Mesenchymal stem cell (in vitro differentiated cells and primary cell): ENCODE measurements at regions not wholly inside any gene's neighbourhood (a gene's known extent, or its start where the extent isn't known, plus 50 kb on each side); places are given as distances from the start of the nearest gene placed in this dataset.

Experiments
- DNase-seq: peaks from one replicate; pipeline ENCODE4 v3.0.0-alpha.2; 2013
- H2AFZ ChIP-seq: one replicate; pipeline ENCODE4 v1.6.1; 2013; ENCODE audit warnings: low read depth, mild to moderate bottlenecking, control low read depth, inconsistent platforms, low read length, moderate library complexity
- H2AK5ac ChIP-seq: 2 replicates; pipeline ENCODE4 v1.6.1; 2013; ENCODE audit warnings: low read length, moderate library complexity, mild to moderate bottlenecking, inconsistent platforms; ENCODE audit not compliant: severe bottlenecking
- H2BK120ac ChIP-seq: one replicate; pipeline ENCODE4 v1.6.1; 2013; ENCODE audit warnings: low read depth, mild to moderate bottlenecking, inconsistent platforms, low read length, moderate library complexity
- H2BK12ac ChIP-seq, 2 experiments: one replicate each; pipeline ENCODE4 v1.6.1; 2013; ENCODE audit warnings: inconsistent platforms in 2 of 2, low read length in 2 of 2, mild to moderate bottlenecking in 2 of 2, moderate library complexity in 2 of 2, control low read depth in 1 of 2
- H2BK15ac ChIP-seq: one replicate; pipeline ENCODE4 v1.6.1; 2013; ENCODE audit warnings: mild to moderate bottlenecking, low read depth, inconsistent platforms; ENCODE audit not compliant: poor library complexity, severe bottlenecking
- H2BK5ac ChIP-seq: 2 replicates; pipeline ENCODE4 v1.6.1; 2013; ENCODE audit warnings: low read depth, mild to moderate bottlenecking, low read length, control low read depth, inconsistent platforms; ENCODE audit not compliant: poor library complexity, severe bottlenecking
- H3K14ac ChIP-seq, 2 experiments: one replicate each; pipeline ENCODE4 v1.6.1; 2013; ENCODE audit warnings: inconsistent platforms in 2 of 2, low read length in 2 of 2, control low read depth in 1 of 2, mild to moderate bottlenecking in 1 of 2, moderate library complexity in 1 of 2
- H3K18ac ChIP-seq, 2 experiments: one replicate each; pipeline ENCODE4 v1.6.1; 2013; ENCODE audit warnings: inconsistent platforms in 2 of 2, low read length in 2 of 2, control low read depth in 1 of 2, low read depth in 1 of 2, mild to moderate bottlenecking in 1 of 2
- H3K23ac ChIP-seq, 2 experiments: one replicate each; pipeline ENCODE4 v1.6.1; 2013; ENCODE audit warnings: inconsistent platforms in 2 of 2, low read length in 2 of 2, mild to moderate bottlenecking in 2 of 2, moderate library complexity in 2 of 2, control low read depth in 1 of 2
- H3K27ac ChIP-seq: 2 replicates; pipeline ENCODE4 v1.5.1; 2013; ENCODE audit warnings: mild to moderate bottlenecking, moderate library complexity, low read length, control low read depth, inconsistent platforms; ENCODE audit not compliant: poor library complexity, severe bottlenecking
- H3K27me3 ChIP-seq, 2 experiments: 2 replicates each; pipeline versions ENCODE4 v1.6.1 to v1.7.0; 2013; ENCODE audit warnings: low read length in 2 of 2, mild to moderate bottlenecking in 2 of 2, moderate library complexity in 2 of 2, control low read depth in 1 of 2, inconsistent platforms in 1 of 2; ENCODE audit not compliant: control insufficient read depth in 1 of 2, insufficient read depth in 1 of 2
- H3K36me3 ChIP-seq, 2 experiments: 2 replicates each; pipeline versions ENCODE4 v1.6.1 to v1.7.0; 2013; ENCODE audit warnings: low read length in 2 of 2, control low read depth in 1 of 2, inconsistent platforms in 1 of 2, low read depth in 1 of 2, mild to moderate bottlenecking in 1 of 2; ENCODE audit not compliant: insufficient read depth in 2 of 2, control insufficient read depth in 1 of 2
- H3K4ac ChIP-seq, 2 experiments: one replicate each; pipeline ENCODE4 v1.6.1; 2013; ENCODE audit warnings: inconsistent platforms in 2 of 2, low read length in 2 of 2, mild to moderate bottlenecking in 2 of 2, moderate library complexity in 2 of 2, control low read depth in 1 of 2, low read depth in 1 of 2
- H3K4me1 ChIP-seq: 2 replicates; pipeline ENCODE4 v1.6.1; 2013; ENCODE audit warnings: low read depth, low read length, control low read depth; ENCODE audit not compliant: control insufficient read depth, insufficient read depth
- H3K4me2 ChIP-seq: 2 replicates; pipeline ENCODE4 v1.6.1; 2013; ENCODE audit warnings: low read length, mild to moderate bottlenecking, inconsistent platforms; ENCODE audit not compliant: poor library complexity, severe bottlenecking
- H3K4me3 ChIP-seq, 2 experiments: 2 replicates each; pipeline versions ENCODE4 v1.5.1 to v1.7.0; 2013; ENCODE audit warnings: low read length in 2 of 2, mild to moderate bottlenecking in 2 of 2, control low read depth in 1 of 2, low read depth in 1 of 2; ENCODE audit not compliant: insufficient read depth in 1 of 2
- H3K79me1 ChIP-seq: replicated peaks from 2 replicates; pipeline ENCODE4 v1.6.1; 2013; ENCODE audit warnings: mild to moderate bottlenecking, control low read depth, low read length, inconsistent platforms; ENCODE audit not compliant: poor library complexity, severe bottlenecking
- H3K9ac ChIP-seq: 2 replicates; pipeline ENCODE4 v1.7.0; 2013; ENCODE audit warnings: mild to moderate bottlenecking, low read length, moderate library complexity
- H3K9me3 ChIP-seq: 2 replicates; pipeline ENCODE4 v1.7.0; 2013; ENCODE audit warnings: mild to moderate bottlenecking, low read length; ENCODE audit not compliant: control insufficient read depth
- H4K8ac ChIP-seq: one replicate; pipeline ENCODE4 v1.6.1; 2013; ENCODE audit warnings: inconsistent platforms, mild to moderate bottlenecking, low read length, moderate library complexity
- H4K91ac ChIP-seq: one replicate; pipeline ENCODE4 v1.6.1; 2013; ENCODE audit warnings: mild to moderate bottlenecking, low read length, inconsistent platforms
- WGBS: methylation state at CpG from one replicate; pipeline ENCODE4 v1.1.7; 2013; ENCODE audit warnings: mixed read lengths; 5-methylcytosine and 5-hydroxymethylcytosine counted together

- no peak overlapping the region for H2BK120ac ChIP-seq
- H2BK12ac ChIP-seq = peak overlapping the region in 1 of 2 experiments; percentile 71
- DNase-seq = no peak
- H3K36me3 ChIP-seq = no peaks in the 10 kb centered on the region
- no peak overlapping the region for H3K23ac ChIP-seq
- 93% methylated on average over 22 of the region's 22 CpGs for WGBS
- no peak overlapping the region for H3K27ac ChIP-seq
- H3K9me3 ChIP-seq = peaks cover 5% of the 10 kb centered on the region
- peaks cover 19% of the 10 kb centered on the region for H3K4me1 ChIP-seq
- no peak overlapping the region for H4K91ac ChIP-seq
- no peak overlapping the region for H2AK5ac ChIP-seq
- H3K14ac ChIP-seq = no peak overlapping the region
- no peak overlapping the region for H3K9ac ChIP-seq
- H4K8ac ChIP-seq = no peak overlapping the region
- no peak overlapping the region for H2AFZ ChIP-seq
- H3K27me3 ChIP-seq = peaks cover 0 to 8% of the 10 kb centered on the region in 2 experiments
- no peak overlapping the region for H3K4ac ChIP-seq
- no peak overlapping the region for H3K4me2 ChIP-seq
- H3K18ac ChIP-seq = no peak overlapping the region
- H3K79me1 ChIP-seq = no peaks in the 10 kb centered on the region
- no peak overlapping the region for H2BK5ac ChIP-seq
- H2BK15ac ChIP-seq = peak overlapping the region; percentile 36
- no peak overlapping the region for H3K4me3 ChIP-seq
Measured at GRCh38 chr10:124293616-124294449, 124.9 kb downstream of the OAT start.

DNA sequence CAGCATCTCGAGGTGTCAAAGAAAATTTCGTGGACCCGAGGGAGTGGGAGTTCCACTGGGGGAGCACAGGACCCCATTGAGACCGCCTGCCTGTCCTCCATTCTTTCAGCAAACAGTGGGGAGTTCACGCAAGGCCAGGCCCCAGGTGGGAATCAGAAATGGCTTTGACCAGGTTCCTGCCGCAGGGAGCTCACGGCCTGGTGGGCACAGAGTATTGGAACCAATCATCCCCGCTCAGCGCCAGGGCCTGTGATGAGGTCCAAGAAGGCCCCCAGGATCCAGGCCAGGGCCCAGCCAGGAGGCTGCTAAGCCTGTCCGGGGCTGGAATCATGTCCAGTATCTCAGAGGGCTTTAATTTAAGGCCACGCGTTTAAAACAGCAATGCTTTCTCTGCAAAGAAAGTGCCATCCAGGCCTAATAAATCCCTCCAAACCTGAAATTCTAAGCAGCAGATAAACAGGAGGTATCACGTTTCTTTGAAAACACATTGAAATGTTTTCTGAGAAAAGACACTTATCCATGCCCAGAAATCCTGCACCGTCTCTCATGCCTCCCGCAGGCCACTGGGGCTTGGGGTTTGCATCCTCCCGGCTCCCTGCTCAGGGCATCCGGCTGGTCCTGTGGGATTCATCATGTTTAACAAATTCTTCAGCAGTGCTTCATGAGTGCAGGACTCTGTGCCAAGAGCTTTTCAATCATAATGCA is 125.7 kb downstream of the OAT start:
- no peaks in the 10 kb centered on the region for H3K79me1 ChIP-seq
- 86% methylated on average over 17 of the region's 17 CpGs for WGBS

GRCh38 chr10:124291001-124291701 is 127.6 kb downstream of the OAT start:
- peak overlapping the region; percentile 15 for H2AFZ ChIP-seq
- peak overlapping the region; percentile 51 to 69 for H2BK12ac ChIP-seq
- H3K9ac ChIP-seq = no peak overlapping the region
- no peak overlapping the region for H3K4me2 ChIP-seq
- H3K36me3 ChIP-seq = no peaks in the 10 kb centered on the region
- peak overlapping the region; percentile 67 for H4K91ac ChIP-seq
- no peaks in the 10 kb centered on the region for H3K79me1 ChIP-seq
- no peaks in the 10 kb centered on the region for H3K9me3 ChIP-seq
- WGBS = 78% methylated on average over 13 of the region's 14 CpGs
- H3K27ac ChIP-seq = no peak overlapping the region
- H3K4me1 ChIP-seq = peaks cover 18% of the 10 kb centered on the region
- H3K23ac ChIP-seq = no peak overlapping the region
- H3K27me3 ChIP-seq = peaks cover 0 to 14% of the 10 kb centered on the region in 2 experiments
- no peak overlapping the region for H3K4me3 ChIP-seq
- no peak overlapping the region for H2AK5ac ChIP-seq
- no peak overlapping the region for H2BK15ac ChIP-seq
- H3K18ac ChIP-seq = peak overlapping the region; percentile 60 to 67
- no peak overlapping the region for H3K14ac ChIP-seq
- H2BK120ac ChIP-seq = no peak overlapping the region
- peak overlapping the region; percentile 57 for H4K8ac ChIP-seq
- H3K4ac ChIP-seq = peak overlapping the region in 1 of 2 experiments; percentile 5
- DNase-seq = peak; percentile 85
- H2BK5ac ChIP-seq = no peak overlapping the region

More for the DNA sequence above, 125.7 kb downstream of the OAT start:
- H2AK5ac ChIP-seq = no peak overlapping the region
- H3K4me1 ChIP-seq = peaks cover 18% of the 10 kb centered on the region
- no peak overlapping the region for H3K4me2 ChIP-seq
- no peaks in the 10 kb centered on the region for H3K36me3 ChIP-seq
- no peak overlapping the region for H2BK15ac ChIP-seq
- H2BK120ac ChIP-seq = no peak overlapping the region
- no peak overlapping the region for H3K23ac ChIP-seq
- H2BK5ac ChIP-seq = no peak overlapping the region
- no peak overlapping the region for H4K91ac ChIP-seq
- H3K27ac ChIP-seq = no peak overlapping the region
- H2AFZ ChIP-seq = no peak overlapping the region
- H3K9ac ChIP-seq = no peak overlapping the region
- peak overlapping the region in 1 of 2 experiments; percentile 26 for H3K18ac ChIP-seq
- H3K9me3 ChIP-seq = peaks cover 5% of the 10 kb centered on the region
- H3K4ac ChIP-seq = no peak overlapping the region
- peaks cover 0 to 14% of the 10 kb centered on the region in 2 experiments for H3K27me3 ChIP-seq
- peak overlapping the region; percentile 10 for H4K8ac ChIP-seq
- no peak overlapping the region for H3K4me3 ChIP-seq
- no peak overlapping the region for H3K14ac ChIP-seq
- peak overlapping the region in 1 of 2 experiments; percentile 11 for H2BK12ac ChIP-seq
- no peak for DNase-seq
